Suppressor macrophage (primary cell): ENCODE measurements at regions not wholly inside any gene's neighbourhood (a gene's known extent, or its start where the extent isn't known, plus 50 kb on each side); places are given as distances from the start of the nearest gene placed in this dataset.
"Not testable (repeated sequence)": the region's sequence is repeated elsewhere in the genome, so short reads cannot be mapped to it uniquely, and the experiment has no call there.

ENCODE experiments used
- DNase-seq, 4 experiments: peaks; one replicate each; pipeline ENCODE4 v3.0.0-alpha.2; 2020 to 2022

DNA sequence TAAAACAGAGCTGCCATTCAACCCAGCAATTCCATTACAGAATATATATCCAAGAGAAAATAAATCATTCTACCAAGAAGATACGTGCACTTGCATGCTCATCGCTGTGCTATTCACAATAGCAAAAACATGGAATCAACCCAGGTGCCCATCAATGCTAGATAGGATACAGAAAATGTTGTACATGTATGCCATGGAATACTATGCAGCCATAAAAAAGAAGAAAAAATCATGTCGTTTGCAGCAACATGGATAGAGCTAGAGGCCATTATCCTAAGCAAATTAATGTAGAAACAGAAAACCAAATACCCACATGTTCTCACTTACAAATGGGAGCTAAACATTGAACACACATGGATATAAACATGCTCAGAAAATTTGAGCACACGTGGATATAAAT, 633.1 kb upstream of the CITED2 start:
- DNase-seq, result no peak

- no peak for DNase-seq
Measured at GRCh38 chr6:140003217-140003616, 628.8 kb upstream of the CITED2 start.

- DNase-seq, result no peak
Measured at GRCh38 chr6:140002396-140003022, 628.1 kb upstream of the CITED2 start.

DNA sequence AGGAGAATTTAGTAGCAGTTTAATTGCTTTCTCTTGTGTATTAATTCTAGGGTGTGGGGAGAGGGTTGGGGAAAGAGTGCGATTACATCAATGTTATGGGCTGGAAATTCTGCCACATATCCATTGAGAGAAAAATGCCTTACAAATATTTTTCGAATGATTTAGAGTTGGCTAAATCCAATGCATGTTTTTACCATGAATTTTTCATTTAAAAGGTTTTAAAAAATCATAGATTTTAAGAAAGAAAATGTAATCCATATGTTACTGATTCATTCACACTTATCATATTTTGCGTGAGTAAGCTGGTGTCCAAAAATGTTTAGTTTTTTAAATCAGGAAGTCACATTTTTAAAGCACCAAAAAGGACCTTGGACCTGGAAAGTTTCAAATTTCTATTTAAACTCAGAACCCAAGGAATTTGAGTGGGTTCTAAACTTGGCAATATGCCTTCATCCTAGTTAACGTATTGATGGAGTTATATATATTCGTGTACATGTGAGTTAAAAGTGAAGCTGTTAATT, 627.4 kb upstream of the CITED2 start:
- no peak for DNase-seq

DNA sequence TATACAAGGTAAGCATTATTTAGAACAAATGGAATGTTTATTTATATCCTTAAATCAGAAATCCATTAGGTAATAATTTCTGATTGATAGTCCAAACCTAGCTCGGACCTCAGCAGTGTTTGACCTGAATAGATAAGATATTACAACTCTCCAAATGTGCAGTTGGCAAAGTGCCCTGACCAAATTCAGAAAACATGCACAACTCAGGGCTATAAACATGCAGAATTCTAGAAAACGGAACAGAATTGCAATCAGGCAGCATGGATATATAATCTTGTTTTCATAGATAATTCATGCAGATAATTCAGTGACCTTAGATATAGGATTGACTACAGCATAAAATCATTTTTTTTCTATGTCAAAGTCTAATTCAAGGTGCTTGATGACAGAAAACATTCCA, 626.6 kb upstream of the CITED2 start:
- no peak for DNase-seq

DNA sequence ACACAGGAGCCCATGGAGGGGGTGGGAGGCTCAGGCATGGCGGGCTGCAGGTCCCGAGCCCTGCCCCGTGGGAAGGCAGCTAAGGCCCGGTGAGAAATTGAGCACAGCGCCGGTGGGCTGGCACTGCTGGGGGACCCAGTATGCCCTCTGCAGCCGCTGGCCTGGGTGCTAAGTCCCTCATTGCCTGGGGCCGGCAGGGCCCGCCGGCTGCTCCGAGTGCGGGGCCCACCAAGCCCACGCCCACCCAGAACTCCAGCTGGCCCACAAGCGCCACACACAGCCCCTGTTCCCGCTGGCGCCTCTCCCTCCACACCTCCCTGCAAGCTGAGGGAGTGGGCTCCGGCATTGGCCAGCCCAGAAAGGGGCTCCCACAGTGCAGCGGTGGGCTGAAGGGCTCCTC, 625.2 kb upstream of the CITED2 start:
- not testable (repeated sequence) for DNase-seq

GRCh38 chr6:139998478-139998877, 624.0 kb upstream of the CITED2 start:
- DNase-seq, result not testable (repeated sequence)

DNA sequence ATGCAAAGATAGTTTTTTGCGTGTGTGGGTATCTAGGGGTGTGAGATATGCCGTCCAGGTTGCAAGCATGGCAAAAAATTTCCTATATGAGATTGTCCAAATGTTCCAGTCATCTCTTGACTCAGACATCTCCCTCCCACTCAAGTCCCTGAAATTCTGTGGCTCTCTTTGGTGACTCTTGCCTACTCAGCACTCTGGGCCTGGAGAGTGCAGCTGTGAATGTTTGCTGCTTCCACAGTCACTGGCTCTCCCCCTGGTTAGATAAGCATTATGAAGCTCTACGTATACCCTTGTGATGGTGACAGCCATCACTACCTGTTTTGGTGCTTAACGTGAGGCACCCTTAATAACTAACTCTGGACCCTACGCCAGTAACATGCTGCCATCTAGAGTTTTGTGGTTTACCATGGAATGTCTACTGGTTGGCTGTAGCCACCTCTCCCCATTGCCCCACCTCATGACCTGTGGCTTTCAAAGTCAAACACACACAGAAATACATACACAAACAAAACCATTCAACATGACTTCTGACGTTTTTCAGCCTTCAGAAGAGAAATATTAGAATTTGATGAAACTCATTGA, 621.9 kb upstream of the CITED2 start:
- DNase-seq, result peak in 2 of 4 experiments; percentile 8 to 32

GRCh38 chr6:139994998-139995397, 620.5 kb upstream of the CITED2 start:
- DNase-seq, result no peak

- DNase-seq, result peak in 3 of 4 experiments; percentile 17 to 48 (median 41)
Measured at GRCh38 chr6:139990856-139991465, 616.5 kb upstream of the CITED2 start.

DNA sequence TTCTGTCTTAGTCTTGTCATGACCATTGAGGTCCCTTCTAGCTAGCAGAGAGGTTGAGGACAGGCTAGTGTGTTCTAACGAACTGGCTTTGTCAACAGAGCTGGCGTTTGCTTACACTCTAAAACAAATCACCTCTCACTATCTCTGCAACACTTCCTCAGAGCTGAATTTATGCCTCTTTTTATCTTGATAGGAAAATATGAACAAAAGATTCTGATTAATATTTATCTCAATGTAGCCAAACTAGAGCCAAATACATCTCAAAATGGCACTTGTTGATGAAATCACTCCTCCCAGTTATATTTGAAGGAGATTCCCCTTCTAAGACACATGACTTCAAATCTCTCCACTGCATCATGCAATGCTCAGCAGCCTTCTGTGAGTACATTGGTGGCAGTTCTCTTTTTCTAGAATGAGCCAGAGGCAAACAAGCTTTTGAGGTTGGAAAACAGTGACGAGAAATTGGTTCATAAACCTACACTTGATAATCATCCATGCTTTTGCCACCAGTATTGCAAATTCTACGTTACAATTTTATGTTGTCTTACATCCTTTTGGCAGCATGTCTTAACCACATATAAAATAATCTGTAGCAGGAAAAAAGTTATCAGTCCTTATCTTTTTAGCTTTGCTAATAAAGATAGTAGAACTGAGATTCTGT, 615.7 kb upstream of the CITED2 start:
- DNase-seq, result peak; percentile 54 to 79 (median 69)

DNA sequence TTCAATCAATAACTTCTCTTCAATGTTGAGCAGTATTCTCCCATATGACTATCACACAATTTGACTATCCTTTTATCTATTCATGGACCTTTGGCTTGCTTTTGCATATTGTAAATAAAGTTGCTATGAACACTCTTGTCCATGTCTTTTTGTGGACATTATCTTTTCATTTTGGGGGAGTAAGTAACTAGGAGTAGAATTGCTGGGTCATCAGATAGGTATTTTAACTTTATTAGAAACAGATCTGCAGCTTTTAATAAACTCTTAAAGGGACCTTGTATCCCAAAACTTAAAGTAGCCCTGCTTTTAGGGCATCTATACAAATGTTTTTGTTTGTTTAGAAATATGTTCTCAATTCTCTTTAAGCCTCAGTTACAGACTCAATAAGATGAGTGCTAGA, 614.2 kb upstream of the CITED2 start:
- no peak for DNase-seq

DNA sequence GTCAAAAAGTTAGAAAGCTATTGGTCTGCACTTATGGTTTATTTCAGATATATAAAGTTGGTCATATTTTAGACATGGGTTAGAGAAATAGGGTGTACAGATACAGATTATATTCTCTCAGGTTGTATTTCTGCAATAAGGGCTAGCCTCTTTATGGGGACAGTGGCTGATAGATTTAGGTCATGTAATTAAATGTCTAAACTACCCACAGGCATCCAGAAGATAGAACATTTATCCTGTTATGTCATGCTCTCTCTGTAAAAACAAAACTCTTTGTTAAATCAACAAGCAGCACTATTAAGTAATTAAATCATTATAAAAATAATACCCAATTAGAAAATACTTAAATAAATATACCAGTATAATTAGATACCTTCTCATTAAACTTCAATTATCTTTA, 612.6 kb upstream of the CITED2 start:
- no peak for DNase-seq

DNA sequence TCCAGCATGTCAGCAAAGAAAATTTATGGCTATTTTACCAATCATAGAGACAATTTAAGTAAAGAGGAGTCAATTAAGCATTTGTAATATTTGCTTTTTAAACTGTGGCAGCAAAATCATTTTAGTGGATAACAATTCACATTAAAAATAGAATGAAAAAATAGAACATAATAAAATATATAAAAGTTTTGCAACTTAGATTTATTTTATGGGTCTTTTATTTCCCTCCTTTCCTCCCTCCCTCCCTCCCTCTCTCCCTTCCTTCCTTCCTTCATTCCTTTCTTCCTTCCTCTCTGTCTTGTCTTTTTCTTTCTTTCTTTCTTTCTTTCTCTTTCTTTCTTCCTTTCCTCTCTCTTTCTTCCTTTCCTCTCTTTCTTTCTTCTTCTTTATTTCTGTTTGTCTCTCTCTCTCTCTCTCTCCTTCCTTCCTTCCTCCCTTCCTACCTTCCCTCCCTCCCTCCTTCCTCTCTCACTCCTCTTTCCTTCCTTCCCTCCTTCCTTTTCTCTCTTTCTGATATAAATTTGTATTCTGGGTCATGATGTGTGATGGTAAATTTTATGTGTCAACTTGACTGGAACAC, 610.9 kb upstream of the CITED2 start:
- no peak for DNase-seq

- no peak for DNase-seq
Measured at GRCh38 chr6:139984317-139984716, 609.9 kb upstream of the CITED2 start.

GRCh38 chr6:139983555-139984276, 609.3 kb upstream of the CITED2 start:
- DNase-seq, result no peak

GRCh38 chr6:139982652-139983295, 608.3 kb upstream of the CITED2 start:
- peak in 1 of 4 experiments; percentile 12 for DNase-seq

GRCh38 chr6:139982195-139982594, 607.7 kb upstream of the CITED2 start:
- no peak for DNase-seq

- peak in 2 of 4 experiments; percentile 8 to 30 for DNase-seq
Measured at GRCh38 chr6:139981768-139982181, 607.3 kb upstream of the CITED2 start.

DNA sequence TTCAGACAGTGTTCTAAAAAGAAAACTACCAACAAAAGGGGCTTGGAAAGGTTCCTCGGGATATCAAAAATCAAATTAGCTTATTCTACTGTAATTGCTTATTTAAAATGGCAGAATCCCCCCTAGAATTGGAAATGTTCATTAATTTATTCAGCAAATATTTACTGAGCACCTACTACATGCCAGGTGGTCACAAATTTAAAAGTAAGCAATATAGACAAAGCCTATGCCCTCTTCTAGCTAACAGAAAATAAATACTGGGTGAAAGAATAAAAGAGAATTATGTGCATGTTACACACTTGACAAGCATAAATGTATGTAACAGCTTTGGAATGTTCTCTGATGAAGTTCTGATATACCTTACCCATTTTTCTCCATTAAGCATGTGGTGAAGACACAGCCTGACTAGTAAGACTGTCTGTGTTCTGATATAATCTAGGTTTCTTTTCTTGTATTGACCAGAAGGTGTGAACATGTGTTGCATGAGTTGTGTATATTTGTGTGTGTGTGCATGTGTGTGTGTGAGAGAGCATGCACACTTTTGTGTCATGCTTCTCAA, 606.7 kb upstream of the CITED2 start:
- DNase-seq, result no peak

DNA sequence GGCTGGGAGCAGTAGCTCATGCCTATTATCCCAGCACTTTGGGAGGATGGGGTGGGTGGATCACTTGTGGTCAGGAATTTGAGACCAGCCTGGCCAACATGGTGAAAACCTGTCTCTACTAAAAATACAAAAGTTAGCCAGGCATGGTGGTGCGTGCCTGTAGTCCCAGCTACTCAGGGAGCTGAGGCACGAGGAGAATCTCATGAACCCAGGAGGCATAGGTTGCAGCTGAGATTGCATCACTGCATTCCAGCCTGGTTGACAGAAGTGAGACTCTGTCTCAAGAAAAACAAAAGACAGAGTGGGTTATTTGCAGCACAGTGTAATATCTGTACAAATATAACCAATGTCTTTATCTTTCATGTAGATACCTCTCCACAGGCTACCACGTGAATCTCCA, 606.2 kb upstream of the CITED2 start:
- not testable (repeated sequence) for DNase-seq
